ENCODE measurements at regions not wholly inside any gene's neighbourhood (a gene's known extent, or its start where the extent isn't known, plus 50 kb on each side); places are given as distances from the start of the nearest gene placed in this dataset.

- peaks cover 1 to 14% of the 10 kb centered on the region in 2 donors for H3K9me3 Mint-ChIP-seq
- DNase-seq (no peak), ATAC-seq (replicated peaks) (no peak)
- H3K4me3 Mint-ChIP-seq = no peak overlapping the region
- no peaks in the 10 kb centered on the region for H3K4me1 Mint-ChIP-seq (ENCODE audit: low read depth in 2 of 2)
- no peaks in the 10 kb centered on the region for H3K36me3 Mint-ChIP-seq (ENCODE audit: insufficient read depth)
- no peak overlapping the region for H3K27ac Mint-ChIP-seq
- H3K27me3 Mint-ChIP-seq = no peaks in the 10 kb centered on the region
These were observed 258.9 kb downstream of the RDH14 start for GRCh38 chr2:18301421-18302139.

- H3K4me3 Mint-ChIP-seq = no peak overlapping the region
- no peaks in the 10 kb centered on the region for H3K27me3 Mint-ChIP-seq
- ATAC-seq (replicated peaks) = no peak
- H3K27ac Mint-ChIP-seq = no peak overlapping the region
- H3K36me3 Mint-ChIP-seq (ENCODE audit: insufficient read depth) = no peaks in the 10 kb centered on the region
- no peak for DNase-seq
- H3K9me3 Mint-ChIP-seq = peaks cover 1 to 7% of the 10 kb centered on the region in 2 donors
- no peaks in the 10 kb centered on the region for H3K4me1 Mint-ChIP-seq (ENCODE audit: low read depth in 2 of 2)
These were observed 260.8 kb downstream of the RDH14 start for GRCh38 chr2:18299423-18300212.

DNA sequence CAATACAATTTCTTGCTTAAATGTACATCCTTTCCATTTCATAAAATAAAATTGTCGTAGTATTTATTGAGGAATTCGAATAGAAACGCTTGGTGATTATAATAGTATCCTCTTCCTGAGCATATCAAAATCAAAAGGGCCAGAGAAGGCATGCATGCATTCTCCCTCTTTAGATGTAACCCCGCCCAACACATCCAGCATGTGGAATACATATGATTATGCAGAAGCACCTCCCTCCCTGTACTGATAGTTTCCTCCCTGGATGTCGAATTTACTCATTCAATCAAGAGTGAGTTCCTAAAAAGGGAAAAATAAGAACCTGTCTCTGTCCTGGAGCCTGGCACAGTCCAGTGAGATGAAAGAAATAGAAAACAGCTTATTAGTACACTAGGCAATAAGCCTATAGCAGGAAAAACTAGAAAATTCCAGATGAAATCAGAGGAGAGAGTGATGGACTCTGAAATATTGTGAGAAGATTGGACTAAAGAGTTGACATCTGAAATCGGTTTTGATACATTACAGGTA is 262.9 kb downstream of the RDH14 start:
- no peak for DNase-seq

DNA sequence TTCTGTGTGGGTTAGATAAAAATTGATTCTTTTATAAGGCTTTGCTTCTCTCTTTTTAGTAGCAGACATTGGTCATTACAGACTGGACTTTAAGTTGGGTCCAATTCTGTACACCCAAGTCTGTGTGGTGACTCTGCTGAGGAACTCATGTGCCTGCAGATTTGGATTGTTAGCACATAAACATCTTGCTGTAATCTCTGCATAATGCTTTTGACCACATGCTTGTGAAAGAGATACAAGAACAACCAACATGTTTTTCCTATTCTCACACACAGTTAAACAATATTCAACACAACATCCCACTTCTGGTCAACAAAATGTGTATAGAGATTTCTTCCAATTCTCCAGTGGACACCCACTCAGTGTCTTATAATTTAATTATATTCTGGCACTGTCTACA is 270.1 kb downstream of the RDH14 start:
- Mint-ChIP-seq H3K9me3 (peaks cover 0 to 2% of the 10 kb centered on the region in 2 donors), H3K4me1 (ENCODE audit: low read depth in 2 of 2) (no peaks in the 10 kb centered on the region), H3K4me3 (no peak overlapping the region), H3K27me3 (no peaks in the 10 kb centered on the region), H3K27ac (no peak overlapping the region), H3K36me3 (ENCODE audit: insufficient read depth) (no peaks in the 10 kb centered on the region)
- ATAC-seq (replicated peaks) (no peak), DNase-seq (no peak)

More for the DNA sequence above, 262.9 kb downstream of the RDH14 start:
- H3K27ac Mint-ChIP-seq = no peak overlapping the region
- no peak for ATAC-seq (replicated peaks)
- H3K27me3 Mint-ChIP-seq = no peaks in the 10 kb centered on the region
- no peaks in the 10 kb centered on the region for H3K4me1 Mint-ChIP-seq (ENCODE audit: low read depth in 2 of 2)
- H3K4me3 Mint-ChIP-seq = no peak overlapping the region
- no peaks in the 10 kb centered on the region for H3K36me3 Mint-ChIP-seq (ENCODE audit: insufficient read depth)
- peaks cover 0 to 1% of the 10 kb centered on the region in 2 donors for H3K9me3 Mint-ChIP-seq

GRCh38 chr2:18286897-18287296 is 273.6 kb downstream of the RDH14 start:
- Mint-ChIP-seq H3K36me3 (ENCODE audit: insufficient read depth) (no peaks in the 10 kb centered on the region), H3K27ac (no peak overlapping the region), H3K4me3 (no peak overlapping the region), H3K27me3 (no peaks in the 10 kb centered on the region), H3K9me3 (peaks cover 0 to 5% of the 10 kb centered on the region in 2 donors), H3K4me1 (ENCODE audit: low read depth in 2 of 2) (no peaks in the 10 kb centered on the region)
- no peak for DNase-seq
- ATAC-seq (replicated peaks) = no peak

DNA sequence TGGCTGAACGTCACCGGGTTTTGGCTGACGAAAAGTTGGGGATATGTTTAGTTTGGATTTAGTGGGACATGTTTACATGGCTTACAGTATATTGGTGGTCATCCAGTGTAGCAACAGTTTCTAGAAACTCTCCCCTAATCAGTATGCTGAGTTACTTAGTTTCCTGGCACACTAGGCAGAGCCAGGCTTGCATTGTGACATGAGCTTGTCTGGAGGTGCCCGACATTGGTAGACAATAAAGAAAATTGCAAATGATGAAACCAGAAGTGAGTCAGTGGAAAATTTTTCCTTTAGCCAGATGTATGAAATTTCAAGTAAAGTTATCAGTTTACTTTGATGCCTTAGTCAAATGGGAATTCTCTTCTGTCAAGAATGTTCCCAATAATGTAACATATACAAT is 276.1 kb downstream of the RDH14 start:
- Mint-ChIP-seq H3K9me3 (peaks cover 0 to 5% of the 10 kb centered on the region in 2 donors), H3K4me3 (no peak overlapping the region), H3K36me3 (ENCODE audit: insufficient read depth) (no peaks in the 10 kb centered on the region), H3K4me1 (ENCODE audit: low read depth in 2 of 2) (no peaks in the 10 kb centered on the region), H3K27me3 (no peaks in the 10 kb centered on the region), H3K27ac (no peak overlapping the region)
- ATAC-seq (replicated peaks) (no peak), DNase-seq (no peak)

- no peaks in the 10 kb centered on the region for H3K27me3 Mint-ChIP-seq
- H3K4me1 Mint-ChIP-seq (ENCODE audit: low read depth in 2 of 2) = no peaks in the 10 kb centered on the region
- DNase-seq = no peak
- H3K36me3 Mint-ChIP-seq (ENCODE audit: insufficient read depth) = no peaks in the 10 kb centered on the region
- no peak overlapping the region for H3K27ac Mint-ChIP-seq
- no peak for ATAC-seq (replicated peaks)
- peaks cover 0 to 3% of the 10 kb centered on the region in 2 donors for H3K9me3 Mint-ChIP-seq
- H3K4me3 Mint-ChIP-seq = no peak overlapping the region
These were observed 278.4 kb downstream of the RDH14 start for GRCh38 chr2:18282026-18282425.

DNA sequence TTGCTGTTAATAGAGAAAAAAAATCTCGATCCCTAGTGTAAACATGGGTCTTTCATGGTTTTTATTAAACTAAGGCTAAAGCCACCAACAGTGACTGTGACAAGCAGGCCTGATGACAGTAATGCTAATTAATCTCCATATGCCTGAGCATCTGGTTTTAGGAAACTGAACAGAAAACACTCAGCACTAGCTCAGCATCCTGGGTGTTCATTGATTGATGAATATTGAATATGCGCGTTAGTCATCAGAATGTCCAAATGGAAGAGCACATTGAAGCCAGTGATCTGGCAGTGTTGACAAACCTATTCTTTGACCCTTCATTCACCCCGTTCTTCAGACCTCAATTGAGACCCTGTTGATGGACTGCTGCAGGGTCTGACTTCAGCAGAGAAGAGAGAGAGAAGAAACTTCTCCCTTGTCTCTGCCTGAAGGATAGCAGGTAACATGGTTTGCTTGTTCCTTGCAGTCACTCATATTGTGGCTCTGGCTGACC is 283.8 kb downstream of the RDH14 start:
- Mint-ChIP-seq H3K9me3 (no peaks in the 10 kb centered on the region), H3K4me1 (ENCODE audit: low read depth in 2 of 2) (no peaks in the 10 kb centered on the region), H3K27me3 (no peaks in the 10 kb centered on the region), H3K27ac (no peak overlapping the region), H3K36me3 (ENCODE audit: insufficient read depth) (no peaks in the 10 kb centered on the region), H3K4me3 (no peak overlapping the region)
- DNase-seq (no peak), ATAC-seq (replicated peaks) (no peak)

- no peak overlapping the region for H3K4me3 Mint-ChIP-seq
- H3K27ac Mint-ChIP-seq = no peak overlapping the region
- ATAC-seq (replicated peaks) (no peak), DNase-seq (no peak)
- no peaks in the 10 kb centered on the region for H3K36me3 Mint-ChIP-seq (ENCODE audit: insufficient read depth)
- H3K4me1 Mint-ChIP-seq (ENCODE audit: low read depth in 2 of 2) = no peaks in the 10 kb centered on the region
- peaks cover 0 to 2% of the 10 kb centered on the region in 2 donors for H3K9me3 Mint-ChIP-seq
- H3K27me3 Mint-ChIP-seq = no peaks in the 10 kb centered on the region
These were observed 287.2 kb downstream of the RDH14 start for GRCh38 chr2:18273205-18273604.

GRCh38 chr2:18272148-18272494 is 288.3 kb downstream of the RDH14 start:
- Mint-ChIP-seq H3K4me1 (ENCODE audit: low read depth in 2 of 2) (no peaks in the 10 kb centered on the region), H3K36me3 (ENCODE audit: insufficient read depth) (no peaks in the 10 kb centered on the region), H3K27me3 (no peaks in the 10 kb centered on the region), H3K9me3 (peaks cover 0 to 2% of the 10 kb centered on the region in 2 donors), H3K27ac (no peak overlapping the region), H3K4me3 (no peak overlapping the region)
- DNase-seq (no peak), ATAC-seq (replicated peaks) (no peak)

GRCh38 chr2:18271370-18272147 is 288.9 kb downstream of the RDH14 start:
- Mint-ChIP-seq H3K36me3 (ENCODE audit: insufficient read depth) (no peaks in the 10 kb centered on the region), H3K4me3 (no peak overlapping the region), H3K9me3 (peaks cover 0 to 2% of the 10 kb centered on the region in 2 donors), H3K4me1 (ENCODE audit: low read depth in 2 of 2) (no peaks in the 10 kb centered on the region), H3K27ac (no peak overlapping the region), H3K27me3 (no peaks in the 10 kb centered on the region)
- DNase-seq = no peak
- ATAC-seq (replicated peaks) = no peak

GRCh38 chr2:18268400-18268799 is 292.1 kb downstream of the RDH14 start:
- H3K9me3 Mint-ChIP-seq = peaks cover 0 to 5% of the 10 kb centered on the region in 2 donors
- H3K27me3 Mint-ChIP-seq = no peaks in the 10 kb centered on the region
- H3K27ac Mint-ChIP-seq = no peak overlapping the region
- ATAC-seq (replicated peaks) = no peak
- no peaks in the 10 kb centered on the region for H3K36me3 Mint-ChIP-seq (ENCODE audit: insufficient read depth)
- H3K4me1 Mint-ChIP-seq (ENCODE audit: low read depth in 2 of 2) = no peaks in the 10 kb centered on the region
- no peak for DNase-seq
- H3K4me3 Mint-ChIP-seq = no peak overlapping the region

- Mint-ChIP-seq H3K27ac (no peak overlapping the region), H3K4me3 (no peak overlapping the region), H3K4me1 (ENCODE audit: low read depth in 2 of 2) (no peaks in the 10 kb centered on the region), H3K27me3 (no peaks in the 10 kb centered on the region), H3K36me3 (ENCODE audit: insufficient read depth) (no peaks in the 10 kb centered on the region), H3K9me3 (peaks cover 0 to 5% of the 10 kb centered on the region in 2 donors)
- ATAC-seq (replicated peaks) = no peak
- no peak for DNase-seq
These were observed 293.0 kb downstream of the RDH14 start for GRCh38 chr2:18267501-18267900.

Measured in effector memory CD8-positive, alpha-beta T cell (primary cell).